ENCODE measurements at regions not wholly inside any gene's neighbourhood (a gene's known extent, or its start where the extent isn't known, plus 50 kb on each side); places are given as distances from the start of the nearest gene placed in this dataset.
"Not testable (repeated sequence)": the region's sequence is repeated elsewhere in the genome, so short reads cannot be mapped to it uniquely, and the experiment has no call there.

DNA sequence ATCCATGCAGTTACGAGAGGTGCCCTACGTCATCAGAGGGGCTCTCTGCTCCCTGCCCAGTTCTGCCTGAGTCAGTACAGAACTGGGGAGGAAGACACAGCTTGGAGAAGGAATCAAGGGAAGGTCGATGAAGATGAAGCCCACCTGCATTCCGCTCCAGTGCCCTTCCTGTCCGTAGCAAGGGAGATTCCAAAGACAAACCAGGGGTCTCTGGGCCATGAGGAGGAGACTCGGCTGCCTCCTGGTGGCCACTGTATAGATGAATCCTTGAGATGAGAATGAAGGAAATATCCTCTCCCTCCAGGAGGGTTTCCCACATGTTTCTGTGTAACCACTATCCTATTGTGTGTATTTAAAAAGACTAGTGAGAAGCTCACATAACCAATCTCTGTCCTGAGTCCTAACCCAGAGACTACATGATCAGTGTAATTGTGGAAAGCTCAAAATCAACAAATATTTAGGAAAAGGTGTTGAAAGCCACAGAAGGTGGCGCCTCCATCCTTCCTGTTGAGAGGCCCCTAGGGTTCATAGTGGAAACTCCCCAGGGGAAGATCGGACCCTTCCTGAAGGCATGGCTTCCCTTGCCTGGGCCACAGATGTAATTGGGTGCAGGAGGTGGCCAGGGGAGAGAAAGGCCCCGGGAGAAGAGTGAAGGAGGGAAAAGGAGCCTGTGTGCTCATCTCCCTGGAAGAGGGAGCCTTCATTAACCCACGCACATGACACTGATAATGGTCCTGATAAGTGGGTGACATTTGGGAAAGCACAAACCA lies 67.0 kb upstream of the LYZL2 start:
- DNase-seq: not testable (repeated sequence)

DNA sequence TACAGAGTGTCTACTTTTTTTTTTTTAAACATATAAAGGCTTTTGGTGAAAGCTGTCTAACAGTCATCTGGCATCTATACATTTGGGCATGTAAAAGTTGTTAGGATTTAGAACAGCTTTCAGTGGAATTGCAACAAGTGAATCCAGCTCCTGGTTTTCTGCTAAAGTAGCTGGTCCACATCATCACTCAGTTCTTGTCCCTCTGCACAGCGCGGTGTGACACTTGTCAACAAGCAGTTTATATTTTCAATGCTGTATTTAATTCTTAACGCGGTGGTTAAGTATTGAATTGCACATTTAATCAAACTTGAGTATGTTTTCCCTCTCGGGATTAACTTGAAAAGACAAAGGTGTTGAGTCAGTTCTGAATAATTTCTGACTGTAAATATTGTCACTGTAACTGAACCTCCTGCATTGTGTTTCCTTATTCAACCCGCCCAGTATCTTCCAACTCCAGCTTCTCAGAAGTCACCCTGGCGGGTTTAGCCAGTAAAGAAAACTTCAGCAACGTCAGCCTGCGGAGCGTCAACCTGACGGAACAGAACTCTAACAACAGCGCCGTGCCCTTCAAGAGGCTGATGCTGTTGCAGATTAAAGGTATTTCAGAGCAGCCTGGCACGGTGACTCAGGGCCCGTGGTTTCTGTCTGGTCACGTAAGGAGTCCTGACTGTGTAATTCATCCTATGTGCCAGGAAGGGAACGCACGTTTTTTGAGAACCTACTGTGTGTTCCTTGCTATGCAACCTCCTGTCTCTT lies 66.1 kb upstream of the LYZL2 start:
- peak; percentile 91 for DNase-seq

DNA sequence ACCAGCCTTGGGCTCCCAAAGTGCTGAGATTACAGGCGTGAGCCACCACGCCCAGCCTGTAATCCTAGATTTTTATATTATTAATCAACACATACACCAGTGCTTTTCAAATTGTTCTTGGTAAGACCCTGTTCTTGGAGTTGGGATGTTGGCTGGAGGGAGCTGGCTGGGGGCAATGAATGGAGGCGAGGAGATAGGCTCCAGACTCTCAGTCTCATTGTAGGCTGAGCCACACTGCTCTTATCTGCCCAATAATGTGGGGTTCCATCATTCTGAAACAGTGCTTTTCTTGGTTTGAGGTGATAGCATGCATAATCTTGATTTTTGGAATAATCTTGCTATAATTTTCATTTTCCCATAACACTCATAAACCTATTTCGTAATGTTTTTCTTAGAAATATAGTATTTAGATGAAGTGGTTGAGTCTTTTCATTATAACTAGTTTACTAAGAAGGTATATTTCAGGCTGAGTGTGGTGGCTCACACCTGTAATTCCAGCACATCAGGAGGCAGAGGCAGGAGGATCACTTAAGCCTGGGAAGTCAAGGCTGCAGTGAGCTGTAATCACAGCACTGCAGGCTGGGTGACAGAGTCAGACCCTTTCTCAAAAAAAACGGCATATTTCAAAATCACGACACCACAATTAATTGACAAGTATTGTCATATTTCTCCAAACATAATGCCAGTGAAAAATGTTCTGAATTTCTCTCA lies 65.1 kb upstream of the LYZL2 start:
- DNase-seq: peak; percentile 75

DNA sequence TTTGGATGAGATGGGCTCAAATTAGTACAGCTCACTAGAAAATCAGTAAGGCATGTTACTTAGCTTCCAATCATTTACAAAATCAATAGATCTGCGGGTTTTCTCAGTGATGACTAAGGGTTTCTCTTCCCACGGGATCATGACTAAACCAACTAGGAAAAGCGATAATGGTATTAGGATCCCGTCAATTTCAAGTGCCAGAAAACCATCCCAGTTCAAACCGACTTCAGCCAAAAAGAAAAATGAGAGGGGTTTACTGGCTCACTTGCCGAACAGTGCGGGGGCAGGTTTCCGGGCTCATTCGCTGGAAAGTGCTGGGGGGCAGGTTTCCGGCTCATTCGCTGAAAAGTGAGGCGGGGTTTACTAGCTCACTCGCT lies 62.1 kb upstream of the LYZL2 start:
- DNase-seq: no peak

DNA sequence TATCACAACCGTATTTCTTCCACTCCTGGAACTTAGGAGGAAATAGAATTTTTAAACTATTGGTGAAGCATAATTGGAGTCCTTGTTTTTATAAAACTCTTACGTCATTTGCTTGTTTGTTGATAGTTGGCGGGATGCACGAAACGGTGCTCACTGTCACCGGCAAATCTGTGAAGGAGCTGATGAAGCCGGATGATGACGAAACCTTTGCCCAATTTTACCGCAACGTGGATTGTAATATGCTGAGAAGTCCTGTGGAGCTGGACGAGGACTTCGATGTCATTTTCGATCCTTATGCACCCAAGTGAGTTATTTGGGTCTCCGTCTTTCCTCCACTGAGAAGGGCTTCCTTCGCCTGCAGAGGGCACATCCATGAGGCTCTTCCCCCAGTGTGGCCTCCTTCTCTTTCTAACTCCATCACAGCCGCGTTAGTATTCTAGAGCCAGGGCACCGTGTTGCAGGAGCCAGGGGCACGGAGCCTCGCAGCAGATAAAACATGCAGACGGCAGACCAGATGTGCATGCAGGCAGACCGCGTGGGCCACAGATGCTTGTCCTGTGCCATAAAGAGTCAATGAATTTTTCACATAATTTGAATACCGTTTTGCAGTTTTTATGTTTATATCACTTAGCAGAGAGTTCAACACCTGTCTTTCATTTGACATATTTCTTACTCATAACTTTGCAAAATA lies 61.5 kb upstream of the LYZL2 start:
- not testable (repeated sequence) for DNase-seq

DNA sequence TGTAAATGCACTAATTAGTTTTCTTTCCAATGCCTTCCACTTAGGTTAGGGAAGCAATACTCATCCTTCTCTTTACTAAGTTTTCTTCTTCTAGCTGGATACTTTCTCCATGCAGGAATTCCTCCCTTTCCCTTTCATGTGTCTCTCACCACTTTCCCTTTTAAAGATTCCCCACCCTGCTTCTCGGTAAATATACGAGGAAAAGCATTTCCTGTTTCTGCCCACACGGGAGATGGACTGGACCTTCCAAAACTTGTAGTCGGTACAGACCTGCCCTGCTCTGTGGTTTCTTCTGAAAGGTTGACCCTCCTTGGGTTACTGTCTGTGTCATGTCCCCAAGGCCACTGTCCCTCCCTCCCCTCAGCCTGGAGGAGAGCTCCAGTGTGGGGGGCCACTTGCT lies 58.9 kb upstream of the LYZL2 start:
- DNase-seq: no peak

DNA sequence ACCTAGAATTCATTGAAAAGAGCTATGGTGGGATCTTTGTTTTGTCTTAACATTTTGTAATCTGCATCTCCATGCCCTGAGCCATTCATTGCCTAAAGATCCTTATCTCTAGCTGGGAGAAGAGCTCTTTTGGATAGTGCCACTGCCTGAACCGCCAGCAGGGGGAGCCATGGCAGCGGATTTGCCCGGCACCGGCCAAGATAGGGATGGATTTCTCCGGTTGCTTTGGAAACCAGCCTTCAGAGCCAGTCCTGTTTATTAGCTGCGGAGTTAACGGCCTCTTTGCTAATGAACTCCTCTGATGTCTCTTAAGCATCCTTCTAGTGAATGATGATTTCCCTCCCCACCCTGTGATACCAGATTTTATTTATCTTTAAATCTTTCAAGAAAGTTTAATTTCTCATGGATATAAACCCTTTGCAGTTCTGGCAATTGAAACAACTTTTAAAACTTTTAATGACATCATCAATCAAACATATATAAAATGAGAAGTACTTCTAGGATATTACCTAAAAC lies 58.2 kb upstream of the LYZL2 start:
- peak; percentile 91 for DNase-seq

DNA sequence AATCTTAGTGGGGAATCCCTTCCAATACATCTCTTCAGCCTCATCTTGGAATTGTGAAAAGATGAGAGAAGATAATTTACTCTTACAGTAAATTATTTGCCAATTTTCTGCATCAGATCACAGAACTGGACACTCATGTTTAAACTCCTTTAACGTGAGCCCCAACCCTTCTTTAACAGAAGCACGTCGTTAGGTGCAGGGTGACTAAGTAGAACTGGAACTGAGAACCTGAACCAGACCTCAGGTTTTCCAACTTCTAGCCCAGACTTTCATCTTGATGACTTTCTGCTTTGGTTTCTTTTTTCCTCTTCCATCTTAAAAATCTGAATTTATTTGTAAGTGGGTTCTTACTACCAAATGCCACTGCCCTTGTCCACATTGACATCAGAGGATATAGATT lies 57.2 kb upstream of the LYZL2 start:
- DNase-seq: peak; percentile 56

DNA sequence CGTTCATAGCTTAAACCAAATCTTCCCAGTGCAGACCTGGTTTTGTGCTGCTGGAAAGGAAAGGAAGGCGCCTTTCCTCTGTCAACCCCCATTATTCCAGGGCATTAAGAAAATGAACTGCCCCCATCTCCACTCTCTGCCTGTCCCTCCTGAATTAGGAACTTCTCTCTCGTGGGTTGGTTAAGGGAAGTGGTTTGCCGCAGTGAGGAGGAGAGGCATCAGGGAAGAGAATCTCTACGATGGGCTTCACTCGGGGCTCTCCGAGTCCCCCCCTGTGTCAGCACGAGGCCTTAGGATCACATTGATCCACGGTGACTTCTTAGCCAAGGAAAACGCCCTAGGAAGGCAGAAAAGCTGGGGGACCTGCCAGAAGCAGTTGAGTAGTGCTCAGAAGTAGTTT lies 53.9 kb upstream of the LYZL2 start:
- no peak for DNase-seq

DNA sequence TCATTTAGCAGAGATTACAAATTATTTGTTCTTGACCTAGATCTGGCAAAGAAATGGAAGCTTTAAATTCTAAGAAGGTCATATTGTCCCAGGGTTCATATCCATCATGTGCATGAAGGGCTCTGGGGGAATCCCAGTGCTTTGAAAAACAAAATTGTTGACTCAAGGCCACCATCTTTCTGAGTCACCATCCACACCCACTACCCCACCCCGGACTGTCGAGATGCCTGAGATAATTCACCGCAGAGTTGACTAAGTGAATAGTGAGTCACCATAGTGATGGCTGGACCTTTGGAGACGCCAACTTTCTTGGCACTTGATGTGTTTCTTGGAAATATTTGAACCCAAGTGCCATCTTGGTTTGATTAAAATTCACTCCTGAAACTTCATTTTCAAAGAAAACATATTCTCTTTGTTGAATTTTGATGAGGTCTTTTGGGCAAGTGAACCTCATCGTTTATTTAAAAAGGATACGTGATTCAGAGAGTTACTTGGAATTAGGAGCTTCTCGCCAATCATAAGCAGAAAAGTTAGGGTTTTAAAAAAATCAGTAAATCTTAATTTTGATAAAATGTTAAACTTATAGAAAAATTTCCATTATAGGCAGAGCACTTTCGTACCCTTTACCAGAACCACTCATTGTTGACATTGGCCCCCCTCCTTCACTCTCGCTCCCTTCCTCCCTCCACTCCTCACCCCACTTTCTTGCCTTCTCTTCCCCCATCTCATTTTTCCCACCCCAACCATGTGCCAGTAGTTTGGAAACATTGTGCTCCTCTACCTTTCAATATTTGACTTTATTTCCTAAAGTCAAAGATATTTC lies 53.0 kb upstream of the LYZL2 start:
- peak; percentile 97 for DNase-seq

DNA sequence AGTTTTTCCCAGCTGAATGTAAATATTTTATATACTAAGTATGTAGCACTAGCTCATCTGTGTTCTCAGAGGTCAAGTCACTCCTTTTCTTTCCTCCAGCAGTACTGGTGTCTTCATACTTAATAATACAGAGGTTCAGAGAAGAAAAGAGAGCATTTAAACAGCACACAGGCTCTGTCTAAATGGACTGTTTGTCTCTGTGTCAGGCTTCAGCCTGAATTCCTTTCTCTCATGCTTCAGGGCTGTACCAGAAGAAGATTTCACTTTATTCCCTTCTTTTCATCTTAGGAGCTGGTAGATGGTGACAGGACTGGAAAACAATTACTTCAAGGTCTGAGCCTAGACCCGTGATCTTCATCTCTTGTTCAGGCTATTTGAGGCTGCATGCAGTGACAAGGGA lies 51.4 kb upstream of the LYZL2 start:
- DNase-seq: no peak

Measured in activated CD4-positive, alpha-beta T cell treated with anti-CD3 and anti-CD28 coated beads, Interleukin-10, Interleukin-2, amounts not matched to agents 100 ng/mL and 50 ng/mL, durations not matched to agents 16 hours and 8 hours (primary cell).